Transverse colon (tissue), 4 donors: ENCODE measurements at regions not wholly inside any gene's neighbourhood (a gene's known extent, or its start where the extent isn't known, plus 50 kb on each side); places are given as distances from the start of the nearest gene placed in this dataset.

Experiments
- EP300 ChIP-seq: sonication (generic); formaldehyde crosslinking; IDR thresholded peaks from one replicate; pipeline ENCODE4 v1.6.1; 2017; ENCODE audit warnings: antibody characterized with exemption, low read depth
- POLR2A ChIP-seq: fragments of 450-650 bp; IDR thresholded peaks from one replicate; pipeline ENCODE4 v1.6.1; 2016; ENCODE audit warnings: antibody characterized with exemption, mild to moderate bottlenecking, moderate library complexity
- POLR2AphosphoS5 ChIP-seq, 3 donors: sonication (generic); formaldehyde crosslinking; IDR thresholded peaks; one replicate each; pipeline ENCODE4 v1.6.1; 2016; ENCODE audit warnings: antibody characterized with exemption in 3 of 3
- TF ChIP-seq, protein P1 (sequence below), 5 experiments: fragments of 200-600 bp in 3 of 5; fragments of 450-650 bp in 2 of 5; sonication (generic) in 3 of 5; IDR thresholded peaks; 1 replicate in 2 of 5; 2 replicates in 3 of 5; pipeline ENCODE4 v1.5.1; 2016 to 2017; ENCODE audit warnings: antibody characterized with exemption in 5 of 5, inconsistent platforms in 3 of 5, mild to moderate bottlenecking in 2 of 5, moderate library complexity in 1 of 5

DNA sequence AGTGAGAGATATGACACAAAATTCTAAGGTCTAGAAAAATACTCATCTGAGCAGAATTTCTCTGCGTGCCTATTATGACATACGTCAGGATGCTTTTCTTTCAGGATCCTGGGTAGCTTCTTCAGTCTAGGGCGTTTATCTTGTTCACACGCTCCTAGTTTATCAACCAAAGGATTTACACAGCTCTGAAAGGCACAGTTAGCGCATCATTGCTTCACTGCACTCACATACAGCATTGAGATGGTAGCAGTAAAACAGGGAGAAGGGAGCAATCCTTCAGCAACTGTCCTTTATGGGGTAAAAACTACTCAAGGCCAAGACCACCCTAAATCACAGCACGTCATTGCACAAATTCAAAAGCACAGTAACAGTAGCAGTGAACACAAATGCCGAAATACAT is 222.8 kb downstream of the SUCLG1 start:
- TF ChIP-seq, protein P1, sequence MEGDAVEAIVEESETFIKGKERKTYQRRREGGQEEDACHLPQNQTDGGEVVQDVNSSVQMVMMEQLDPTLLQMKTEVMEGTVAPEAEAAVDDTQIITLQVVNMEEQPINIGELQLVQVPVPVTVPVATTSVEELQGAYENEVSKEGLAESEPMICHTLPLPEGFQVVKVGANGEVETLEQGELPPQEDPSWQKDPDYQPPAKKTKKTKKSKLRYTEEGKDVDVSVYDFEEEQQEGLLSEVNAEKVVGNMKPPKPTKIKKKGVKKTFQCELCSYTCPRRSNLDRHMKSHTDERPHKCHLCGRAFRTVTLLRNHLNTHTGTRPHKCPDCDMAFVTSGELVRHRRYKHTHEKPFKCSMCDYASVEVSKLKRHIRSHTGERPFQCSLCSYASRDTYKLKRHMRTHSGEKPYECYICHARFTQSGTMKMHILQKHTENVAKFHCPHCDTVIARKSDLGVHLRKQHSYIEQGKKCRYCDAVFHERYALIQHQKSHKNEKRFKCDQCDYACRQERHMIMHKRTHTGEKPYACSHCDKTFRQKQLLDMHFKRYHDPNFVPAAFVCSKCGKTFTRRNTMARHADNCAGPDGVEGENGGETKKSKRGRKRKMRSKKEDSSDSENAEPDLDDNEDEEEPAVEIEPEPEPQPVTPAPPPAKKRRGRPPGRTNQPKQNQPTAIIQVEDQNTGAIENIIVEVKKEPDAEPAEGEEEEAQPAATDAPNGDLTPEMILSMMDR (IDR thresholded peaks at IDR 0.05) = no peak
- TF ChIP-seq POLR2A = no peak
- TF ChIP-seq POLR2AphosphoS5 (IDR thresholded peaks at IDR 0.05) = no peak
- TF ChIP-seq EP300 = no peak
